HG02840 (cell line): ENCODE measurements at regions not wholly inside any gene's neighbourhood (a gene's known extent, or its start where the extent isn't known, plus 50 kb on each side); places are given as distances from the start of the nearest gene placed in this dataset.

ENCODE experiments used
- ATAC-seq: cut with Tn5 transposase; IDR thresholded peaks from one replicate; pipeline ENCODE4 v1.9.1; 2021; ENCODE audit warnings: mild to moderate bottlenecking, moderate library complexity, moderate number of reproducible peaks; ENCODE audit not compliant: unreplicated experiment, low FRiP score

DNA sequence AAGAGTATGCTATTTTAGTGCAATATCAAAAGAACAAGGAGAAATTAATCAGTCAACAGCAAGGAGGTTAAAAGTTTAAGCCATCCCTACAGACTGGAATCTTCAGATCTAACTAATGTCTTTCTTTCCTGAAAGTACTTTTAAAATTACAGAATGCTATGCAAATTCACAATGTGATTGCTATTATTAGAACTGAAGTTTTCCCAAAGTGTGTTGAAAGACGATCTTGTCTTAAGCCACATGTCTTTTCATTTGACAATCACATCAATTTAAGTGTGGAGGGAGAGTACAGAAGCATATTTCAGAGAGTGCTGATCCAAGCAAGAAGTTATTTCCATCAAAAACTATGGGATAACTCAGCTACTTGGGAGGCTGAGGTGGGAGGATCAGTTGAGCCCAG lies 64.7 kb upstream of the TNIP3 start:
- no peak for ATAC-seq

DNA sequence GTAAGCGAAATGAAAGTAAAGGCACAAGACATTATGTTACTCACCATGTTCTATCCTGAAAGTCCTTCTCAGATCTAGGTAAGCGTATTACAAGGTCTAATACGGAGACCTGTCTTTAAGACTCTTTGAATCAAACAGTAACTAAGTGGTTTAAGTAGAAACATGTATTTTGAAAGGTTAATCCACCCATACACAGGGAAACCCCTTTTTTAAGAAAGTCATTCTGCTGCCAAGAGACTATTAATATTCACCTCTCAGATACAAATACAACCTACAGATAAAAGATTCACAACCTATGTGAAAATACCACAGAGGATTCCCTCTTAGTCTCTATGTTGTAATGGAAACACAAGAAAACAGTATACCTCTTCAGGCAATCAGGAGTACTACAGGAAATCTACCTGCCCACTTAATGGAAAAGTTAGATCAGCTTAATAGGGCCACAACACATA lies 63.2 kb upstream of the TNIP3 start:
- peak; percentile 71 for ATAC-seq

- ATAC-seq, result no peak
Measured at GRCh38 chr4:121226362-121226761, 62.2 kb upstream of the TNIP3 start.

DNA sequence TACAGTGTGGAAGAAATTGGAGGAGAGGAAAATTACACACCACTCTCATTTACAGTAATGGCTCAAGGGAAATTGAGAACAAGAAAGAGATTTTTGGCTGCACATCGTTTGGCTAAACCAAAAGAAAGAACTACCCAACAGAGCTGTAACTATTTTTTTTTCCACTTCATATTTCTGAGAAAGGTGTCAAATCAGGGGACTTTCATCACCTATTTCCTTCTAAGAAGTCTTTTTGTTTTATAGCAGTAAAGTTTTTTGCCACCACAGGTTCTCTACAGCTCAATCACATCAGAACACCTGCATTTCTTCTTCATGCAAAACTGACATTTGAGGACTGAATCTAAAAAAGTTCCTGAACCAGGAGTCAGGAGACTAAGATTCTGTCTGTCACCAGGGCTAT lies 57.5 kb upstream of the TNIP3 start:
- no peak for ATAC-seq

DNA sequence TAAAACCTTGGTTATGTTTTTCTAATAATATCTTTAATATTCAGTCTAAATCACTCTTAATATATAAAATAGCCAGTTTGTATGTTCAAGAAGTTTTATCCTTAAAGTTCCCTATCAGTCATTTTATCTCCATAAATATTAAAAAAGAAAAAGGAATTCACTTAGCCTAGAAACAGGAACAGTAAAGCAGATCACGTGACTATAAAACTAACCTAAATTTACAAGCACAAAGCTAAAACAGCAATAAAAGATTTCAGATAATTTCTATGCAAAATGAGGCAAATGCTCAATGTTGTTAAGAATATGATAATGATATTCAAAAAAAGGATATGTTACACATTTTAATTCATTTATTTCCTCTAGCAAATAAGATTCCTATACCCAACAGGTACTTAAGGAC lies 57.1 kb upstream of the TNIP3 start:
- no peak for ATAC-seq

DNA sequence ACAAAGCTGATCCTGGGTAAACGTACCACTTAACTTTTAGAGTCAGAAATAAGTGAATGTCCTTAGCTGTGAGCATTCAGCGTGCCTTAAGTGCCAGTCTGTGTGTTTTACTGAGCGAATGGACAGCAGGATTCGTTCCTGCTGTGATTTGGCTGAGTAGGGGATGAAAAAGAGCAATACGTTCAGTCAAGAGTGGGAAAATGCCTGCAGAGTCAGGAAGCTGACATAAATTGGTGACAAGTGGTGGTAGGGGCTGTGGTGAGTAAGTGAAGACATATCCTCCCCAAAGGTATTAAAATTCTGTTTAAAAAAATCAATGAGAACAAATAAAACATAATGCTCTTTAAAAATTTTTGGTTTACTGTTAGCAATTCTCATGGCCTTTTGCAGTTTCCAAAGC lies 56.6 kb upstream of the TNIP3 start:
- ATAC-seq, result no peak

DNA sequence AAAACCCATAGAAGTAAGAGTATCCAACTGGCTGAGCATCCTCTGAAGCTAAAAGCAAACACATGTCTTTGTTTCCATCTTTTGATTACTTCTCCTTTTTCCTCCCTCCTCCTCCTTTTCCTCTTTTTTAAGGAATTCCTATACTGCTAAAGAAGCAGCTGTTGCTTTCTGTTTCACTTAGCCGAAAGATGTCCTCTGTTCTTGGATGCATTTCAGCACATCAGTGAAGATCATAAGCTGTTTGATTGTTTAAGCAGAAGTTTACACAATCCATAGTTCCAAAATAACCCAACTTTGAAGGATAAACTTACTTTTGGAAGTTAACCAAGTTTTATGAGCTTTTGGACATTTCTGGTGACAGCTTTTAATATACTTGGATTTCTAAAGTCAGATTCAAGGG lies 55.1 kb upstream of the TNIP3 start:
- no peak for ATAC-seq

- no peak for ATAC-seq
Measured at GRCh38 chr4:121217351-121217750, 53.2 kb upstream of the TNIP3 start.

DNA sequence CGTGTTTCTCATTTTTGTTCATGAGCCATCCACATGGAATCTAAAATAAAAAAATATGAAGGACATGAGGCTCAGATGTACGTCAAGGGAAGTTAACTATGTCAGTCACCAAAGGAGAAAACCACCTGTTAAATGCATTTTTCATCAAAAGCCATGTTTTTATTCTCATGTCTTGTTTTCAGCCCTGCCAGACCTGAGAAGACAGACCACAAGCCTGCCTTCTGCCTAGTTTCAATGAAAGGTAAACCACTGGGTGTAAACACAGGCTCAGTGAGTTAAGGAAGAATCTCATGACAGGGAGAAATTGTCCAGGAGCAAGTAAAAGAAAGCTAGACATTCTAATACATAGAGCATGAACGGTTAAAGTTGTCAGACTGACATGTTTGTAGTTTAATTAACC lies 52.3 kb upstream of the TNIP3 start:
- ATAC-seq, result no peak

DNA sequence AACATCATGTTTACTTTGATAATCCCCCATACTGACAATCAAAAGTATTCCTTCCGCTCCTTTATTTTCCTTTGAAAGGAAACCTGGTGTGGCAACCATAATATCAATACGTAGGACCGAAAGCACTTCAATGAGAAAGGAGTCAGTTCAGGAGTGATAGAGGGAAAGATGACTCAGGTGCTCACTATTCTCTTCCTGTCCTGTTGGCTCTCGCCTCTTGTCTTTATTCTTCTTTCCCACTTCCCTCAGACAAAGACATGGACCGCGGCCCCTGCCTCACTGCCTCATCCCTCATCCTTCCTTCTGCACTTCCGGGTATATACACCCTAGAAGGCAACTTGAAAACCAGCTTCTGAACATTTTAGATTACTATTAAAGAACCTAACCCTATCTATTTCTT lies 49.8 kb upstream of the TNIP3 start:
- ATAC-seq, result no peak
